Upper lobe of right lung (tissue), 1 donor: ENCODE measurements at regions not wholly inside any gene's neighbourhood (a gene's known extent, or its start where the extent isn't known, plus 50 kb on each side); places are given as distances from the start of the nearest gene placed in this dataset.

ENCODE experiments used
- ATAC-seq: fragments of 200-7000 bp; cut with Tn5 transposase; one replicate; pipeline ENCODE4 v1.9.1; 2020; ENCODE audit warnings: mild to moderate bottlenecking, moderate library complexity
- DNase-seq: peaks from one replicate; pipeline ENCODE4 v3.0.0-alpha.2; 2020
- H3K27ac ChIP-seq: fragments of 200-600 bp; one replicate; pipeline ENCODE4 v1.8.0; 2022
- H3K27me3 ChIP-seq: fragments of 200-600 bp; one replicate; pipeline ENCODE4 v1.8.0; 2022; ENCODE audit warnings: mild to moderate bottlenecking
- H3K36me3 ChIP-seq: fragments of 200-600 bp; one replicate; pipeline ENCODE4 v1.8.0; 2022
- H3K4me1 ChIP-seq: fragments of 200-600 bp; one replicate; pipeline ENCODE4 v1.8.0; 2022
- H3K4me3 ChIP-seq: fragments of 200-600 bp; one replicate; pipeline ENCODE4 v1.8.0; 2022; ENCODE audit warnings: mild to moderate bottlenecking
- H3K9me3 ChIP-seq: fragments of 200-600 bp; one replicate; pipeline ENCODE4 v1.8.0; 2022
- intact Hi-C: fragments of 100-400 bp; cut with DNase I; formaldehyde crosslinking; loops from one replicate; pipeline ENCODE4 v1.11.0; 2022
- TF ChIP-seq, protein P1 (sequence below): fragments of 200-600 bp; IDR thresholded peaks from one replicate; pipeline ENCODE4 v1.8.0; 2022; ENCODE audit warnings: antibody characterized with exemption
- donor health status: DM: no; HTN: yes; CAD: no; lungs with severe emphysema.

DNA sequence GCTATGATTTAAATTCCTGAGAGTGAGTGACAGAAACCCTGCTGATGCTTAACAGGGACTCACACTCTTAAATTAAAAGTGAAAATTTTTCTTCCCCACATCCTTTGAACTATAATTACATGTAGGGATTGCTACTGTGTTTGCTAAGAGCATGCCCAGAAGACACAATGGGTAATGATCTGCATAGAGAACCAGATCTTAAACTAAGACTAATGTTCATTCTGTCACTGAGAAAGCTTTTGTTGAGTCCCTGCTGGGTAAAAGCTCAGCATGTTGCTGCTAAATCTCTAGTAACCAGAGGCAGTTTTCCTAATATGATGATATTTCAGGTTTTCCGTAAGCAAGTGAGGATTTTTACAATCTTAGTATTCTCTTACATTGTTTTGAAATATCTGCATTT lies 424.8 kb upstream of the SMC2 start:
- DNase-seq: no peak

DNA sequence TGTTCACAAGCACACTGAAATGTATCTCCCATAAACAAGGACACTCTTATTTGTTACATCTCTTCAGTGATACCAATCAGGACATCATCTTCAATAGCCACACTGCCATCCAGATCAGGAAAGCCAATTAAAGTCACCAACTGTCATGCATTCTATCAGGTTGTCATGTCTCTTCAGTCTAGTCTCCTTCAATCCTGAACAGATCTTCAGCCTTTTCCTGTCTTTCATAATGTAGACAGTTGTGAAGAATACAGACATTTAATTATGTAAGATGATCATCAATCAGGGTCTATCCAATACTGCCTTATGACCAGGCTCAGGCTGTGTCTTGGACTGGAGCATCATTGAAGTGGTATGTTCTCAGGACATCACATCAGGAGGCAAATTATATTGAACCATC lies 419.8 kb upstream of the SMC2 start:
- no peak for DNase-seq
- TF ChIP-seq, protein P1, sequence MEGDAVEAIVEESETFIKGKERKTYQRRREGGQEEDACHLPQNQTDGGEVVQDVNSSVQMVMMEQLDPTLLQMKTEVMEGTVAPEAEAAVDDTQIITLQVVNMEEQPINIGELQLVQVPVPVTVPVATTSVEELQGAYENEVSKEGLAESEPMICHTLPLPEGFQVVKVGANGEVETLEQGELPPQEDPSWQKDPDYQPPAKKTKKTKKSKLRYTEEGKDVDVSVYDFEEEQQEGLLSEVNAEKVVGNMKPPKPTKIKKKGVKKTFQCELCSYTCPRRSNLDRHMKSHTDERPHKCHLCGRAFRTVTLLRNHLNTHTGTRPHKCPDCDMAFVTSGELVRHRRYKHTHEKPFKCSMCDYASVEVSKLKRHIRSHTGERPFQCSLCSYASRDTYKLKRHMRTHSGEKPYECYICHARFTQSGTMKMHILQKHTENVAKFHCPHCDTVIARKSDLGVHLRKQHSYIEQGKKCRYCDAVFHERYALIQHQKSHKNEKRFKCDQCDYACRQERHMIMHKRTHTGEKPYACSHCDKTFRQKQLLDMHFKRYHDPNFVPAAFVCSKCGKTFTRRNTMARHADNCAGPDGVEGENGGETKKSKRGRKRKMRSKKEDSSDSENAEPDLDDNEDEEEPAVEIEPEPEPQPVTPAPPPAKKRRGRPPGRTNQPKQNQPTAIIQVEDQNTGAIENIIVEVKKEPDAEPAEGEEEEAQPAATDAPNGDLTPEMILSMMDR: no peak
- intact Hi-C loops: no loop called here
- no peaks in the 10 kb centered on the region for H3K36me3 ChIP-seq
- no peak overlapping the region for H3K4me3 ChIP-seq
- H3K27ac ChIP-seq: no peak overlapping the region
- ATAC-seq: no peak
- H3K4me1 ChIP-seq: no peaks in the 10 kb centered on the region
- H3K27me3 ChIP-seq: no peaks in the 10 kb centered on the region
- no peaks in the 10 kb centered on the region for H3K9me3 ChIP-seq

More for the DNA sequence above, 424.8 kb upstream of the SMC2 start:
- Histone ChIP-seq H3K4me3 (no peak overlapping the region), H3K36me3 (no peaks in the 10 kb centered on the region), H3K4me1 (no peaks in the 10 kb centered on the region), H3K27me3 (no peaks in the 10 kb centered on the region), H3K9me3 (no peaks in the 10 kb centered on the region), H3K27ac (no peak overlapping the region)
- TF ChIP-seq, protein P1: no peak
- intact Hi-C loops: no loop called here
- ATAC-seq: no peak

DNA sequence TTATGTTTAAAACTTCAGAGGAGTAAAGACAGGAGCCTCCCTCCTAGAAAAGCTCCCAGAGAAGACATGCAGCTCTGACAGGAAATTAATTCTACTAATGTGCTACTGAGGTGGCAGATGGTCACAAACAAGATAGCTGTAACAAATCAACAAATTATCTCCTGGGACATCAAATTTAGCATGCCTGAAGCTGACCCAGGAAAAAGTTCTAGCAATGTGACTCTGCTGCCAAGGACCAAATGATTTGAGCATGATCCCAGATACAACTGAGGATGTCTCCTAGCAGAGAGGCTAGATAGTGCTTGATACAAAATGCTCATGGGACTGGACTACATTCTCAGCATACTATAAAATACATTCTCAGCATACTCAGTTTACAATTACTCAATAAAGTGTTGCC lies 413.5 kb upstream of the SMC2 start:
- Histone ChIP-seq H3K4me1 (no peaks in the 10 kb centered on the region), H3K4me3 (no peak overlapping the region), H3K27ac (no peak overlapping the region), H3K9me3 (no peaks in the 10 kb centered on the region), H3K36me3 (no peaks in the 10 kb centered on the region), H3K27me3 (no peaks in the 10 kb centered on the region)
- intact Hi-C loops: no loop called here
- TF ChIP-seq, protein P1: no peak
- DNase-seq (no peak), ATAC-seq (no peak)

DNA sequence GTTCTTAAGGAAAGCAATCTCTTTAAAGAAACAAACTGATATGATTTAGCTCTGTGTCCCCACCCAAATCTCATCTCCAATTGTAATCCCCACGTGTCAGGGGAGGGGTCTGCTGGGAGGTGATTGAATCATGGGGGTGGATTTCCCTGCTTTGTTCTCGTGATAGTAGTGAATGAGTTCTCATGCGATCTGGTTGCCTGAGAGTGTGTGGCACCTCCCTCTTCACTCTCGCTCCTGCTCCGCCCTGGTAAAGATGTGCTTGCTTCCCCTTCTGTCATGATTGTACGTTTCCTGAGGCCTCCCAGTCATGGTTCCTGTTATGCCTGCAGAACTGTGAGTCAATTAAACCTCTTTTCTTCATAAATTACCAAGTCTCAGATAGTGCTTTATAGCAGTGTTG lies 412.7 kb upstream of the SMC2 start:
- no peaks in the 10 kb centered on the region for H3K4me1 ChIP-seq
- no peaks in the 10 kb centered on the region for H3K36me3 ChIP-seq
- ATAC-seq (no peak), DNase-seq (no peak)
- H3K27ac ChIP-seq: no peak overlapping the region
- no peaks in the 10 kb centered on the region for H3K9me3 ChIP-seq
- no peaks in the 10 kb centered on the region for H3K27me3 ChIP-seq
- TF ChIP-seq, protein P1: no peak
- no peak overlapping the region for H3K4me3 ChIP-seq
- intact Hi-C loops: no loop called here

DNA sequence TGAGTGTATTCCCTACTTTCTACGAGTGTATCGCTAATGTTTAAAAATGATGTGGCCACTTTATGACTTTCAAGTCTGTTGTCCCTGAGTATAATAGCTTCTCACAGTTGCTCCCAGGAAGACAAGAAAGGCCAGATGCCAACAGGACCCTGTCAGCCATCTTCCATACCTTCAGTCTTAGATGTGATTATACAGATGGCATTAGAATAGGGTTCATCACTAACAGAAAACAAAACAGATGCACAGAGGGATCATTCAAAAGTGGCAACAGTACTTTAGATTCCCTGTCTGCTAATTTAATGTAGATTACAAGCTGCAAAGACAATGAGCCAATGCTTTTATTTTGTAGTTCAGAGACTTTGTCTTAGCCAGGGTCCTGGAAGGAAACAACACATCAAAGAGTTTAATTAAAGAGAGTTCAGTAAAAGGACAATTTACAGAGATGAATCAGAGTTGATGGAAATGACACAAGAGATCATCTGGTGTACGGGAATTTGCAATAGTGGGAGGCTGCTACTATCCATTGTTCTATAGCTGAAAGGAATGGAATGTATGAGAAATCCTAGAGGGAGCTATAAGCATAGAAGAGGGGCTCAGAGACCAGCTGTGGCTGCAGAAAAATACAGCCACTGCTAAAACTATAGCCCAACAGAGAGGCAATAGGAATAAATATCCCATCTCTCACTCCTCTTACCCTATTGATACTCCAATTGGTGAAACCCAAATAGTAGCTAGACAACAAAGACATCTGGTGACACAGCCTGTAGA lies 393.7 kb upstream of the SMC2 start:
- Histone ChIP-seq H3K36me3 (no peaks in the 10 kb centered on the region), H3K27me3 (no peaks in the 10 kb centered on the region), H3K9me3 (no peaks in the 10 kb centered on the region), H3K27ac (no peak overlapping the region), H3K4me1 (no peaks in the 10 kb centered on the region), H3K4me3 (no peak overlapping the region)
- no peak for DNase-seq
- ATAC-seq: no peak
- intact Hi-C loops: no loop called here
- TF ChIP-seq, protein P1: no peak

DNA sequence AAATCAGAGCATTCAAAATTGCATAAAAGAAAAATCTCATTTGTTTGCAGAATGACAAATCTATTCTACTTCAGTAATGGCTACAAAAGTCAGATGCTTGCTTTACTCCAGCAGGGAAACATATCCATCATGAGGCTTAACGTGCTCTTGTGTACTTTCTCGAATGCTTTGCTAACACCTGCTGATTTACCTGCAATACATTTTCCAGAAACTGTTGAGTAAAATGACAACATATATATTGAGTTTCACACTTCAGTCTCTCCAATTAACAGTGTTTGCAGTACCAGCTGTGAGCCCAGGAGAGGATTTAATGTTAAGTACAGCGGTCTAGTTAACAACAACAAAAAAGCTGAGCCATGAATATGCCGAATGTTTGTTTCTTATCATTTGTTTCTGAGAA lies 391.5 kb upstream of the SMC2 start:
- no peaks in the 10 kb centered on the region for H3K4me1 ChIP-seq
- intact Hi-C loops: no loop called here
- no peak overlapping the region for H3K27ac ChIP-seq
- ATAC-seq: no peak
- no peaks in the 10 kb centered on the region for H3K9me3 ChIP-seq
- H3K4me3 ChIP-seq: no peak overlapping the region
- H3K36me3 ChIP-seq: no peaks in the 10 kb centered on the region
- H3K27me3 ChIP-seq: no peaks in the 10 kb centered on the region
- TF ChIP-seq, protein P1: no peak
- no peak for DNase-seq
